SK-N-SH (cell line): ENCODE measurements at regions not wholly inside any gene's neighbourhood (a gene's known extent, or its start where the extent isn't known, plus 50 kb on each side); places are given as distances from the start of the nearest gene placed in this dataset.

Source experiments
- CTCF ChIP-seq: fragments of 200-600 bp; sonication (generic); IDR thresholded peaks from 2 replicates; pipeline ENCODE4 v1.6.1; 2017; ENCODE audit warnings: antibody characterized with exemption, mild to moderate bottlenecking, moderate library complexity
- ELF1 ChIP-seq: IDR thresholded peaks from 2 replicates; pipeline ENCODE4 v1.4.0; 2012
- FOSL2 ChIP-seq: IDR thresholded peaks from 2 replicates; pipeline ENCODE4 v1.4.0; 2012; ENCODE audit warnings: low read depth, mild to moderate bottlenecking, moderate library complexity, borderline replicate concordance

- no peak for TF ChIP-seq FOSL2
- no peak for TF ChIP-seq CTCF
- TF ChIP-seq ELF1, result no peak
Measured at GRCh38 chr1:4944072-4944471, 289.7 kb downstream of the AJAP1 start.
